Activated CD4-positive, alpha-beta T cell treated with anti-CD3 and anti-CD28 coated beads for 36 hours (primary cell): ENCODE measurements at regions not wholly inside any gene's neighbourhood (a gene's known extent, or its start where the extent isn't known, plus 50 kb on each side); places are given as distances from the start of the nearest gene placed in this dataset.

Experiments used
- ATAC-seq: fragments of 200-7000 bp; cut with Tn5 transposase; one replicate; pipeline ENCODE4 v1.10.0; 2021; ENCODE audit warnings: mild to moderate bottlenecking, moderate library complexity
- CTCF ChIA-PET: fragments of 350-600 bp; sonication (Branson Sonifier 250); formaldehyde crosslinking; loops from one replicate; lab custom pipeline; 2021; ENCODE audit warnings: antibody characterized with exemption; lab: Charles Lee
- POLR2A ChIA-PET: fragments of 350-600 bp; sonication (Branson Sonifier 250); formaldehyde crosslinking; loops from one replicate; lab custom pipeline; 2021; ENCODE audit warnings: antibody characterized with exemption, inconsistent platforms; lab: Charles Lee
- DNase-seq: peaks from one replicate; pipeline ENCODE4 v3.0.0-alpha.2; 2020
- H3K27ac Mint-ChIP-seq: one replicate; pipeline ENCODE4 v1.8.0; 2021; ENCODE audit warnings: mixed read lengths
- H3K27me3 Mint-ChIP-seq: one replicate; pipeline ENCODE4 v1.8.0; 2021; ENCODE audit warnings: mixed read lengths
- H3K36me3 Mint-ChIP-seq: one replicate; pipeline ENCODE4 v1.8.0; 2021; ENCODE audit warnings: low read depth, mixed read lengths
- H3K4me1 Mint-ChIP-seq: one replicate; pipeline ENCODE4 v1.8.0; 2021; ENCODE audit warnings: mixed read lengths
- H3K4me3 Mint-ChIP-seq: one replicate; pipeline ENCODE4 v1.8.0; 2021; ENCODE audit warnings: mild to moderate bottlenecking, moderate library complexity, mixed read lengths
- H3K9me3 Mint-ChIP-seq: one replicate; pipeline ENCODE4 v1.8.0; 2021; ENCODE audit warnings: low read depth, mixed read lengths
- intact Hi-C, 2 experiments: fragments of 100-400 bp; cut with DNase I in 1 of 2; cut with micrococcal nuclease in 1 of 2; formaldehyde crosslinking; loops; one replicate each; pipeline versions ENCODE4 v1.14.2 to v1.15.1; 2022 to 2024; cut with DNase I, micrococcal nuclease

DNA sequence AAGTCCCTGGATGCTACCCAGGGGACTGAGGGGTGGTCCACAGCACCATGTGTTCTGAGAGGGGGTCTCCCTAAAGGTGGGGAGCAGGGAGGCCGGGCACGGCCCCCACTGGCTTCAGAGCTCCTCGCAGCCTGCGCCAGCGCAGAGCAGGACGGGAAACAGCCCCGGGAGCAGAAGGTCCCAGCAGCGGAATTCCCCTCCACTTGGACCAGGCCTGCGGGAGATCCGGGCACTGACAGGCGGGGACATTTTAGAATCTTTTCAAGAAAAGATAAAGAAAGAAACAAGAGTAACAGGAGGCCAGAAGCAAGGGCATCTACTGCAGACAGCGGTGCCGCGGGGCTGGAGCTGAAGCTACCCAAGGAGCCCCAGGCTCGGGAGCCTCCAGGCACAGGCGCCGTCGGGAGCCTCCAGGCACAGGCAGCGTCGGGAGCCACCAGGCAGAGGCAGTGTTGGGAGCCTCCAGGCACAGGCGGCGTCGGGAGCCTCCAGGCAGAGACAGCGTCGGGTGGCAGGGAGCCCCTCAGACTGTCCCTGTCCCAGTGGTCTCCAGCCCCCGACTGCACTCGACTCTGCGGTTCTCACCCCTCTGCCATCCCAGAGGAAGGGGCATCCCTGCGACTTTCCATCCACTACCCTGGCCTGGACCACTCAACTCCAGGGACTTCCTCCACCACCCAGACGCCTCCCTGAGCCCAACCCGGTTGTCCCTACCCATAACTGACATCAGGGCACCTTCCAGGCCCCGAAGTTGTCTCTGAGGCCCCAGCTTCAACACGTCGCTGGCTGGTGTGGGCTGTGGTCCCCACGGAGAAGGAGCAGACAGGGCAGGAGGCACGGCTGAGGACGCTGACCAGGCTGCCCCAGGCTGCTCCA, 211.1 kb downstream of the BRD1 start:
- Mint-ChIP-seq H3K4me3 (no peak overlapping the region), H3K27me3 (no peaks in the 10 kb centered on the region), H3K4me1 (no peaks in the 10 kb centered on the region), H3K27ac (no peak overlapping the region), H3K36me3 (peaks cover 23% of the 10 kb centered on the region), H3K9me3 (peaks cover 10% of the 10 kb centered on the region)
- CTCF ChIA-PET = no interaction called here
- ATAC-seq (no peak), DNase-seq (no peak)
- intact Hi-C loops = no loop called here
- POLR2A ChIA-PET = no interaction called here

- H3K4me1 Mint-ChIP-seq = no peaks in the 10 kb centered on the region
- ChIA-PET POLR2A (no interaction called here), CTCF (no interaction called here)
- DNase-seq (no peak), ATAC-seq (no peak)
- intact Hi-C loops = no loop called here
- H3K4me3 Mint-ChIP-seq = no peak overlapping the region
- H3K9me3 Mint-ChIP-seq = peaks cover 10% of the 10 kb centered on the region
- H3K27me3 Mint-ChIP-seq = no peaks in the 10 kb centered on the region
- H3K36me3 Mint-ChIP-seq = peaks cover 27% of the 10 kb centered on the region
- no peak overlapping the region for H3K27ac Mint-ChIP-seq
Observed at GRCh38 chr22:49614966-49615965, 212.4 kb downstream of the BRD1 start.

GRCh38 chr22:49613511-49614270, 214.0 kb downstream of the BRD1 start:
- DNase-seq = no peak
- peaks cover 25% of the 10 kb centered on the region for H3K36me3 Mint-ChIP-seq
- ATAC-seq = no peak
- H3K9me3 Mint-ChIP-seq = peaks cover 10% of the 10 kb centered on the region
- no peaks in the 10 kb centered on the region for H3K27me3 Mint-ChIP-seq
- CTCF ChIA-PET = interaction anchor here (0.7 kb wide), 1 partner anchor 265 kb away, joined by 4 read pairs; no protein-coding TSS in a partner anchor
- no peak overlapping the region for H3K4me3 Mint-ChIP-seq
- POLR2A ChIA-PET = no interaction called here
- intact Hi-C loops = no loop called here
- no peaks in the 10 kb centered on the region for H3K4me1 Mint-ChIP-seq
- no peak overlapping the region for H3K27ac Mint-ChIP-seq

DNA sequence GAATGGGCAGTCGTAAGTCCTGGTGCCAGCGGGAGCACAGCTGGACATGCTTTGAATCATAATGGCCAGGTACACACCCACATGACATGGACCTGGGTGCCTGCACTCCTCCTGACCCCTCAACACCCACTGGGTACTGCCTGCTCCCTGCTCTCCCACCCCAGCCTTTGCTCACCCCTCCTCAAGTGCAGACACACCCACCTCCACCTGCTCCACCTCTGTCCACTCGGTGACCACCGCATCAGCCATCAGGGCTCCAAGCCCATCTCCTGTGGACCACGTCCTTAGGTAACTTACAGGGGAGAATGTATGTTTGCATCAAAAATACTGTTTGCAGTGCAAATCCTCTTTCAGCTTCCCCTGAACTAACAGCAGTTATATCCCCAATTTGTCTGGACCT, 214.6 kb downstream of the BRD1 start:
- no peaks in the 10 kb centered on the region for H3K27me3 Mint-ChIP-seq
- H3K27ac Mint-ChIP-seq = no peak overlapping the region
- H3K4me3 Mint-ChIP-seq = no peak overlapping the region

GRCh38 chr22:49609207-49609876, 218.3 kb downstream of the BRD1 start:
- ChIA-PET CTCF (no interaction called here), POLR2A (no interaction called here)
- Mint-ChIP-seq H3K4me1 (no peaks in the 10 kb centered on the region), H3K36me3 (peaks cover 42% of the 10 kb centered on the region), H3K9me3 (peaks cover 23% of the 10 kb centered on the region), H3K27ac (no peak overlapping the region), H3K4me3 (no peak overlapping the region), H3K27me3 (no peaks in the 10 kb centered on the region)
- intact Hi-C loops = no loop called here
- ATAC-seq = no peak
- no peak for DNase-seq

More for the DNA sequence above, 214.6 kb downstream of the BRD1 start:
- peaks cover 30% of the 10 kb centered on the region for H3K36me3 Mint-ChIP-seq
- DNase-seq = no peak
- ATAC-seq = no peak
- intact Hi-C loops = no loop called here
- H3K9me3 Mint-ChIP-seq = peaks cover 10% of the 10 kb centered on the region
- CTCF ChIA-PET = no interaction called here
- no peaks in the 10 kb centered on the region for H3K4me1 Mint-ChIP-seq
- POLR2A ChIA-PET = no interaction called here

- DNase-seq (no peak), ATAC-seq (no peak)
- ChIA-PET POLR2A (no interaction called here), CTCF (interaction anchor here (0.5 kb wide), 1 partner anchor 18 kb away, joined by 4 read pairs; no protein-coding TSS in a partner anchor)
- Mint-ChIP-seq H3K4me3 (no peak overlapping the region), H3K9me3 (peaks cover 28% of the 10 kb centered on the region), H3K27ac (no peak overlapping the region), H3K27me3 (no peaks in the 10 kb centered on the region), H3K36me3 (peaks cover 45% of the 10 kb centered on the region), H3K4me1 (no peaks in the 10 kb centered on the region)
- intact Hi-C loops = no loop called here
Observed at GRCh38 chr22:49608660-49609059, 219.0 kb downstream of the BRD1 start.

DNA sequence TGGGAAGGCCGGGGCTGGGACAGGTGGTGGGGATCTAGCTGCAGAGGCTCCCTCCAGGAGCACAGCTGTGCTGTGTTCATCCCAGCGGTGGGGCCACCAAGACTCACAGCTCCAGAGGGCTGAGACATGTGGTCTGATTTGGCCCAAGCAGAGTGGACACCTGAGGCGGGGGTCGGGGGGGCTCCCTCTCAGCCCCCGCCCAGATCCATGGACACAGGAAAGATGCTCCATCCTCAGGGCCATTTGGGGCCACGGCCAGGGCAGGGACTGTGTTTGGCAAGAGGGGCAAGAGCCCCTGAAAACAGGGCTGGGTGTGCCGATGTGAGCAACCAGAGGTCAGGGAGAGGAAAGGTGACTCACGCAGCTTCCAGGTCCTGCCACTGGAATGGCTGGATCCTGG, 219.4 kb downstream of the BRD1 start:
- Mint-ChIP-seq H3K27ac (no peak overlapping the region), H3K4me3 (no peak overlapping the region), H3K9me3 (peaks cover 26% of the 10 kb centered on the region), H3K36me3 (peaks cover 44% of the 10 kb centered on the region), H3K27me3 (no peaks in the 10 kb centered on the region), H3K4me1 (no peaks in the 10 kb centered on the region)
- intact Hi-C loops = no loop called here
- CTCF ChIA-PET = interaction anchor here (0.5 kb wide), 1 partner anchor 18 kb away, joined by 4 read pairs; no protein-coding TSS in a partner anchor
- no peak for ATAC-seq
- DNase-seq = no peak
- POLR2A ChIA-PET = no interaction called here

GRCh38 chr22:49607821-49608220, 219.9 kb downstream of the BRD1 start:
- H3K27ac Mint-ChIP-seq = no peak overlapping the region
- H3K4me3 Mint-ChIP-seq = no peak overlapping the region
- peaks cover 22% of the 10 kb centered on the region for H3K9me3 Mint-ChIP-seq
- intact Hi-C loops = no loop called here
- POLR2A ChIA-PET = no interaction called here
- peaks cover 42% of the 10 kb centered on the region for H3K36me3 Mint-ChIP-seq
- H3K4me1 Mint-ChIP-seq = no peaks in the 10 kb centered on the region
- DNase-seq (no peak), ATAC-seq (no peak)
- no peaks in the 10 kb centered on the region for H3K27me3 Mint-ChIP-seq
- CTCF ChIA-PET = no interaction called here

DNA sequence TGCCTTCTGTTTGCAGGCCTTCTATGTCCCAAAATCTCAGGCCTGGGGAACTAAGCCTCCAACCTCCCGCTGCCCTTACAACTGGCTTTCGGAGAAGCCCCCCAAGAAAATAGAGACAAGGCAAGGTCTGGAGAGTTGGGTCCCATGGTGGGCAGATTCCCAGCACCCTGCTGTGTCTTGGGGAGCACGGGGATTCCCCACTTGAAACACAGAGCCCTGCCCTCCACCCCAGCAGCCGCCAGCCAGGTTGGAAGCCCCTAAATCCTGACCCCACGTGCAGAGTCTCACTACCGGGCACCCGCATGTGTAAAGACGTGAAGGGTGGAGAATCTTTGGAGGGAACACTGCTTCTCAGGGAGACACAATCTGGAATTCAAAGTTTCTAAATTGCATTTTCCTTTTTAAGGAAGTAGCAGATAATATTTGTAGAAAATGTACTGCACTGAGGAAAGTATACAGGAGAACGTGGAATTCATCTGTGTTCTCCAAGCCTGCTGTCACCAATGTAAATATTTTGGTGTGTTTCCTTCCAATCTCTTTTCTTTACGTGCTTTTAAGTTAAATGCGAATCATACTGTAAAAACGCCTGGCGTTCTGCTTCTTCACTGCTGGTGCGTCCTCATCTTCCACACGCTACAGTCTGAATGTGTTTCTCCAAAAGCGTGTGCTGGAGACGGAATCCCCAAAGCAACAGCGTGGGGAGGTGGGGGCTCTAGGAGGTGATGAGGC, 220.9 kb downstream of the BRD1 start:
- DNase-seq (no peak), ATAC-seq (no peak)
- Mint-ChIP-seq H3K4me3 (no peak overlapping the region), H3K9me3 (peaks cover 20% of the 10 kb centered on the region), H3K36me3 (peaks cover 41% of the 10 kb centered on the region), H3K27me3 (no peaks in the 10 kb centered on the region), H3K4me1 (no peaks in the 10 kb centered on the region), H3K27ac (no peak overlapping the region)
- intact Hi-C loops = no loop called here
- POLR2A ChIA-PET = no interaction called here
- CTCF ChIA-PET = no interaction called here

DNA sequence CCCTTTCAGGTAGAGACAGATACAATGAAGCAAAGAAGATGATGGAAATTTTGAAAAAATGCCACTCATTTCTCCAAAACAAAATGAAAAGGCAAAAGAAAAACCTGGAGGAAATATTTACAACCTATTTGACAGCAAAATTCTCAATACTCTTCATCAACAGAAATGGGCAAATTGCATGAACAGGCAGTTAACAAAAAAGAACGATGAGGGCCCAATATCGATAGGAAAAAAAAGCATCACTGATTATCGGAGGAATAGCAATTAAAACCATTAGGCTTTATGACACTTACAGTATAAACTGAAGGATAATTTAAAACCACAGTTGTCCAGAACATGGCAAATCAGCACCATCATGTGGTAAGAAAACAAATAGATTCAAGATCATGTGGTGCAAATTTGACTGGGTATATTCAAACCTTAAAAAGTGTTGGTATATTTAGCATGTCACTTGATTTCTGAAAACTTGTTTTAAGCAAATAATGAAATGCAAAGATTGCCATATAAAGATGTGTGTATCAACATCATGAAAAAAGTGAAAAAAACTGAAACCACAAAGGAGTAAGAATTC, 222.9 kb downstream of the BRD1 start:
- Mint-ChIP-seq H3K9me3 (peaks cover 20% of the 10 kb centered on the region), H3K27me3 (no peaks in the 10 kb centered on the region), H3K4me1 (peaks cover 4% of the 10 kb centered on the region), H3K36me3 (peaks cover 39% of the 10 kb centered on the region), H3K27ac (no peak overlapping the region), H3K4me3 (no peak overlapping the region)
- no peak for ATAC-seq
- intact Hi-C loops = no loop called here
- POLR2A ChIA-PET = no interaction called here
- DNase-seq = no peak
- CTCF ChIA-PET = no interaction called here
